HepG2 (cell line): ENCODE measurements at regions not wholly inside any gene's neighbourhood (a gene's known extent, or its start where the extent isn't known, plus 50 kb on each side); places are given as distances from the start of the nearest gene placed in this dataset.

ENCODE experiments used
- ATAC-seq: fragments of 200-7000 bp; cut with Tn5 transposase; 3 replicates; pipeline ENCODE4 v1.9.1; 2020; ENCODE audit warnings: mild to moderate bottlenecking, moderate library complexity
- BruUV-seq: library from RNA; stranded (reverse); fragments of 400-500 nt; replicated peaks from 2 replicates; lab custom pipeline; 2021; lab: Mats Ljungman, UMichigan
- CTCF ChIA-PET: fragments of 300-600 bp; formaldehyde crosslinking; extraction: SDS; loops from one replicate; lab custom pipeline; 2021; ENCODE audit warnings: low total read pairs, inconsistent platforms, low intra/inter-chr PET ratio; lab: Yijun Ruan, JAX
- POLR2A ChIA-PET: fragments of 350-600 bp; sonication (Branson Sonifier 250); formaldehyde crosslinking; loops from one replicate; lab custom pipeline; 2020; ENCODE audit warnings: antibody characterized with exemption, inconsistent platforms; lab: Yijun Ruan, JAX
- DNase-seq: peaks from one replicate; pipeline ENCODE4 v3.0.0-alpha.2; 2015; ENCODE audit warnings: low spot score
- FAIRE-seq: peaks from 3 replicates; lab custom pipeline; 2011; peaks lifted over from hg19 to GRCh38; lab: Jason Lieb, UNC
- H2AFZ ChIP-seq: one replicate; pipeline ENCODE4 v1.6.1; 2011; ENCODE audit warnings: low read length, inconsistent platforms
- H3K27ac ChIP-seq: fragments of 300-600 bp; 3 replicates; pipeline ENCODE4 v1.8.0; 2011; ENCODE audit warnings: mixed run types, mild to moderate bottlenecking, mixed read lengths, low read length, inconsistent platforms; ENCODE audit not compliant: insufficient read depth; ENCODE audit errors: extremely low read length
- H3K27me3 ChIP-seq, 2 experiments: fragments of 200-600 bp in 1 of 2; 2 replicates in 1 of 2; 3 replicates in 1 of 2; pipeline versions ENCODE4 v1.6.0 to v1.8.0; 2011; ENCODE audit warnings: low read length in 2 of 2, mild to moderate bottlenecking in 2 of 2, moderate library complexity in 2 of 2, inconsistent platforms in 1 of 2; ENCODE audit not compliant: insufficient read depth in 2 of 2, control insufficient read depth in 1 of 2
- H3K36me3 ChIP-seq, 2 experiments: fragments of 200-600 bp in 1 of 2; replicated peaks in 1 of 2; 2 replicates in 1 of 2; 3 replicates in 1 of 2; pipeline versions ENCODE4 v1.5.1 to v1.8.0; 2011; ENCODE audit warnings: low read length in 2 of 2, inconsistent platforms in 1 of 2; ENCODE audit not compliant: insufficient read depth in 2 of 2, control insufficient read depth in 1 of 2
- H3K4me1 ChIP-seq: 2 replicates; pipeline ENCODE4 v1.5.1; 2012; ENCODE audit warnings: low read length, inconsistent platforms; ENCODE audit not compliant: insufficient read depth
- H3K4me2 ChIP-seq: 2 replicates; pipeline ENCODE4 v1.6.0; 2011; ENCODE audit warnings: low read depth, low read length, inconsistent platforms
- H3K4me3 ChIP-seq, 3 experiments: fragments of 200-600 bp in 1 of 3; sonication (generic), shearing (Covaris generic) in 1 of 3; replicated peaks in 1 of 3; 2 replicates each; pipeline ENCODE4 v1.5.1; 2011 to 2016; ENCODE audit warnings: low read length in 3 of 3, inconsistent platforms in 2 of 3, low read depth in 2 of 3, mild to moderate bottlenecking in 2 of 3, control low read depth in 1 of 3, mixed read lengths in 1 of 3; ENCODE audit not compliant: insufficient read depth in 1 of 3
- H3K79me2 ChIP-seq: one replicate; pipeline ENCODE4 v1.6.1; 2011; ENCODE audit warnings: low read length, inconsistent platforms; ENCODE audit not compliant: insufficient read depth
- H3K9ac ChIP-seq: 2 replicates; pipeline ENCODE4 v1.6.0; 2011; ENCODE audit warnings: mild to moderate bottlenecking, low read depth, low read length, inconsistent platforms; ENCODE audit not compliant: insufficient read depth
- H3K9me3 ChIP-seq: 2 replicates; pipeline ENCODE4 v1.5.1; 2012; ENCODE audit warnings: mild to moderate bottlenecking, low read length
- H4K20me1 ChIP-seq: 2 replicates; pipeline ENCODE4 v1.6.0; 2011; ENCODE audit warnings: inconsistent platforms, mild to moderate bottlenecking, low read length, moderate library complexity; ENCODE audit not compliant: insufficient read depth
- ELK4 ChIP-seq: sonication (generic); formaldehyde crosslinking; IDR thresholded peaks from 2 replicates; pipeline ENCODE4 v1.9.0; 2021; ENCODE audit warnings: missing genetic modification reagents, borderline replicate concordance
- GATAD2A ChIP-seq: IDR thresholded peaks from 2 replicates; pipeline ENCODE4 v1.6.1; 2016
- GLMP ChIP-seq: sonication (generic); formaldehyde crosslinking; IDR thresholded peaks from 2 replicates; pipeline ENCODE4 v1.9.0; 2021; ENCODE audit warnings: missing genetic modification reagents, mild to moderate bottlenecking, borderline replicate concordance
- GRHL1 ChIP-seq: sonication (generic); formaldehyde crosslinking; conservative IDR thresholded peaks from 2 replicates; pipeline ENCODE4 v1.8.0; 2022; ENCODE audit warnings: missing genetic modification reagents
- HMGA1 ChIP-seq: sonication (generic); formaldehyde crosslinking; conservative IDR thresholded peaks from 2 replicates; pipeline ENCODE4 v1.4.0; 2020; ENCODE audit warnings: missing genetic modification reagents
- NR0B2 ChIP-seq: sonication (generic); formaldehyde crosslinking; IDR thresholded peaks from 2 replicates; pipeline ENCODE4 v1.4.0; 2020; ENCODE audit warnings: mild to moderate bottlenecking, missing genetic modification reagents
- POLR2G ChIP-seq: fragments of 200-400 bp; formaldehyde crosslinking; IDR thresholded peaks from 2 replicates; pipeline ENCODE4 v1.6.1; 2018; ENCODE audit warnings: mild to moderate bottlenecking, low read depth, low read length, moderate library complexity
- SRF ChIP-seq: IDR thresholded peaks from 2 replicates; pipeline ENCODE4 v1.6.1; 2011; ENCODE audit warnings: mild to moderate bottlenecking, low read depth, low read length, moderate library complexity
- TFDP1 ChIP-seq: IDR thresholded peaks from 2 replicates; pipeline ENCODE4 v1.6.1; 2016; ENCODE audit warnings: missing compliant biosample characterization, missing genetic modification reagents, borderline replicate concordance
- ZFP62 ChIP-seq: sonication (generic); formaldehyde crosslinking; IDR thresholded peaks from 2 replicates; pipeline ENCODE4 v1.4.0; 2020; ENCODE audit warnings: missing genetic modification reagents
- ZFP91 ChIP-seq: sonication (generic); formaldehyde crosslinking; IDR thresholded peaks from 2 replicates; pipeline ENCODE4 v1.9.0; 2022; ENCODE audit warnings: missing genetic modification reagents, mild to moderate bottlenecking, borderline replicate concordance
- ZMYM2 ChIP-seq: sonication (generic); formaldehyde crosslinking; IDR thresholded peaks from 2 replicates; pipeline ENCODE4 v1.8.0; 2022; ENCODE audit warnings: mild to moderate bottlenecking, missing genetic modification reagents
- ZNF557 ChIP-seq: sonication (generic); formaldehyde crosslinking; IDR thresholded peaks from 2 replicates; pipeline ENCODE4 v1.4.0; 2020; ENCODE audit warnings: missing genetic modification reagents
- ZNF597 ChIP-seq: sonication (generic); formaldehyde crosslinking; IDR thresholded peaks from 2 replicates; pipeline ENCODE4 v1.5.0; 2020; ENCODE audit warnings: missing genetic modification reagents
- ZNF766 ChIP-seq: sonication (generic); formaldehyde crosslinking; IDR thresholded peaks from 2 replicates; pipeline ENCODE4 v1.5.0; 2020; ENCODE audit warnings: missing genetic modification reagents, borderline replicate concordance
- ZNF792 ChIP-seq: IDR thresholded peaks from 2 replicates; pipeline ENCODE4 v1.6.1; 2016
- ZSCAN25 ChIP-seq: sonication (generic); formaldehyde crosslinking; IDR thresholded peaks from 2 replicates; pipeline ENCODE4 v1.8.0; 2022; ENCODE audit warnings: mild to moderate bottlenecking, missing genetic modification reagents
- WGBS: methylation state at CpG from one replicate; pipeline ENCODE4 v1.1.6; 2017; ENCODE audit warnings: low lambda C conversion rate; 5-methylcytosine and 5-hydroxymethylcytosine counted together
- in situ Hi-C: cut with HindIII; loops from 2 replicates; pipeline ENCODE4 v1.10.0; 2017; ENCODE audit warnings: low pct_unique_long_range_greater_than_20kb; ENCODE audit not compliant: extremely low pct_ligation_motif_present
- intact Hi-C: fragments of 100-400 bp; cut with micrococcal nuclease; formaldehyde crosslinking; loops from one replicate; pipeline ENCODE4 v1.10.0; 2022; ENCODE audit not compliant: unreplicated experiment

- Histone ChIP-seq H3K4me2 (no peak overlapping the region), H3K9me3 (no peaks in the 10 kb centered on the region), H4K20me1 (no peaks in the 10 kb centered on the region), H3K4me1 (peaks cover 41% of the 10 kb centered on the region), H3K79me2 (no peaks in the 10 kb centered on the region), H3K27me3 (no peaks in the 10 kb centered on the region), H3K9ac (no peak overlapping the region), H2AFZ (no peak overlapping the region), H3K4me3 (no peak overlapping the region), H3K36me3 (no peaks in the 10 kb centered on the region), H3K27ac (no peak overlapping the region)
- DNase-seq (no peak), ATAC-seq (no peak), FAIRE-seq (no peak)
- ChIA-PET CTCF (no interaction called here), POLR2A (interaction anchor here (4.3 kb wide), 1 partner anchor 9 kb away, joined by 30 read pairs; no protein-coding TSS in a partner anchor)
- in situ Hi-C loops = no loop called here
- no TSS peak for BruUV-seq
- 94% methylated on average over 2 of the region's 2 CpGs for WGBS
- intact Hi-C loops = loop anchor here (5.0 kb wide), 1 partner anchor 307 kb away; no protein-coding TSS in a partner anchor
- TF ChIP-seq NR0B2 (no peak), ZNF766 (CRISPR knock-in tag) (no peak), HMGA1 (CRISPR knock-in tag) (no peak), ZFP62 (CRISPR knock-in tag) (no peak), ELK4 (CRISPR knock-in tag) (no peak), ZSCAN25 (CRISPR knock-in tag) (no peak), GRHL1 (CRISPR knock-in tag) (no peak), SRF (no peak), TFDP1 (CRISPR knock-in tag) (no peak), ZFP91 (no peak), ZNF792 (CRISPR knock-in tag) (no peak), GLMP (CRISPR knock-in tag) (no peak), POLR2G (no peak), ZNF557 (CRISPR knock-in tag) (no peak), GATAD2A (CRISPR knock-in tag) (no peak), ZNF597 (CRISPR knock-in tag) (no peak), ZMYM2 (CRISPR knock-in tag) (no peak)
These were observed 415.3 kb downstream of the RPS24 start for GRCh38 chr10:78448994-78449418.
